ENCODE measurements at regions not wholly inside any gene's neighbourhood (a gene's known extent, or its start where the extent isn't known, plus 50 kb on each side); places are given as distances from the start of the nearest gene placed in this dataset.

DNA sequence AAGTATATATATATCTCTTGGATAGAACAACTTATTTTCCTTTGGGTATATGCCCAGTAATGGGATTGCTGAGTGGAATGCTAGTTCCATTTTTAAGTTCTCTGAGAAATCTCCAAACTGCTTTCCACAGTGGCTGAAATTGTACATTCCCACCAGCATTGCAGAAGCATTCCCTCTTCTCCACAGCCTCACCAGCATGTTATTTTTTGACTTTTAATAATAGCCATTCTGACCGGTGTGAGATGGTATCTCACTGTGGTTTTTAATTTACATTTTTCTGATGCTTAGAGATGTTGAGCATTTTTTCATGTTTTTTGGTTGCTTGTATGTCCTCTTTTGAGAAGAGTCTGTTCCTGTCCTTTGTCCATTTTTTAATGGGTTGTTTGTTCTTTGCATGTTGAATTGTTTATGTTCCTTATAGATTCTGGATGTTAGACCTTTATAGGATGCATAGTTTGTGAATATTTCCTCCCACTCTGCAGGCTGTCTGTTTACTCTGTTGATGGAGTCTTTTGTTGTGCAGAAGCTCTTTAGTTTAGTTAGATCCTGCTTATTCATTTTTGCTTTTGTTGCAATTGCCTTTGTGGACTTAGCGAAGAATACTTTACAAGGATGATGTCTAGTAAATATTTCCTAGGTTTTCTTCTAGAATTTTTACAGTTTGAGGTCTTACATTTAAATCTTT, 82.7 kb upstream of the NR2F2 start:
- TF ChIP-seq, protein P1, sequence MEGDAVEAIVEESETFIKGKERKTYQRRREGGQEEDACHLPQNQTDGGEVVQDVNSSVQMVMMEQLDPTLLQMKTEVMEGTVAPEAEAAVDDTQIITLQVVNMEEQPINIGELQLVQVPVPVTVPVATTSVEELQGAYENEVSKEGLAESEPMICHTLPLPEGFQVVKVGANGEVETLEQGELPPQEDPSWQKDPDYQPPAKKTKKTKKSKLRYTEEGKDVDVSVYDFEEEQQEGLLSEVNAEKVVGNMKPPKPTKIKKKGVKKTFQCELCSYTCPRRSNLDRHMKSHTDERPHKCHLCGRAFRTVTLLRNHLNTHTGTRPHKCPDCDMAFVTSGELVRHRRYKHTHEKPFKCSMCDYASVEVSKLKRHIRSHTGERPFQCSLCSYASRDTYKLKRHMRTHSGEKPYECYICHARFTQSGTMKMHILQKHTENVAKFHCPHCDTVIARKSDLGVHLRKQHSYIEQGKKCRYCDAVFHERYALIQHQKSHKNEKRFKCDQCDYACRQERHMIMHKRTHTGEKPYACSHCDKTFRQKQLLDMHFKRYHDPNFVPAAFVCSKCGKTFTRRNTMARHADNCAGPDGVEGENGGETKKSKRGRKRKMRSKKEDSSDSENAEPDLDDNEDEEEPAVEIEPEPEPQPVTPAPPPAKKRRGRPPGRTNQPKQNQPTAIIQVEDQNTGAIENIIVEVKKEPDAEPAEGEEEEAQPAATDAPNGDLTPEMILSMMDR (IDR thresholded peaks at IDR 0.05): no peak
- TF ChIP-seq POLR2A (IDR thresholded peaks at IDR 0.05): no peak

Data from uterus (tissue), 2 donors.